ENCODE measurements at regions not wholly inside any gene's neighbourhood (a gene's known extent, or its start where the extent isn't known, plus 50 kb on each side); places are given as distances from the start of the nearest gene placed in this dataset.

- DNase-seq (no peak), ATAC-seq (no peak)
- intact Hi-C loops (cut with micrococcal nuclease), result no loop called here
Measured at GRCh38 chr4:135354876-135355275, 1153.3 kb upstream of the PABPC4L start.

GRCh38 chr4:135353008-135353407, 1151.4 kb upstream of the PABPC4L start:
- ATAC-seq, result no peak
- no peak for DNase-seq
- intact Hi-C loops (cut with micrococcal nuclease), result no loop called here

- ATAC-seq (no peak), DNase-seq (no peak)
- intact Hi-C loops (cut with micrococcal nuclease), result no loop called here
Measured at GRCh38 chr4:135344492-135344891, 1142.9 kb upstream of the PABPC4L start.

GRCh38 chr4:135338181-135338580, 1136.6 kb upstream of the PABPC4L start:
- DNase-seq (no peak), ATAC-seq (no peak)
- intact Hi-C loops (cut with micrococcal nuclease), result no loop called here

GRCh38 chr4:135325264-135325663, 1123.7 kb upstream of the PABPC4L start:
- no peak for ATAC-seq
- no peak for DNase-seq
- intact Hi-C loops (cut with micrococcal nuclease), result no loop called here

GRCh38 chr4:135319685-135320084, 1118.1 kb upstream of the PABPC4L start:
- ATAC-seq, result no peak
- intact Hi-C loops (cut with micrococcal nuclease), result no loop called here
- DNase-seq, result no peak

- DNase-seq, result no peak
- intact Hi-C loops (cut with micrococcal nuclease), result no loop called here
- ATAC-seq, result no peak
Measured at GRCh38 chr4:135316266-135316779, 1114.7 kb upstream of the PABPC4L start.

- ATAC-seq, result no peak
- intact Hi-C loops (cut with micrococcal nuclease), result no loop called here
- DNase-seq, result no peak
Measured at GRCh38 chr4:135290136-135290535, 1088.5 kb upstream of the PABPC4L start.

- intact Hi-C loops (cut with micrococcal nuclease), result no loop called here
- ATAC-seq (no peak), DNase-seq (no peak)
Measured at GRCh38 chr4:135283934-135284333, 1082.3 kb upstream of the PABPC4L start.

- no peak for ATAC-seq
- intact Hi-C loops (cut with micrococcal nuclease), result no loop called here
- DNase-seq, result no peak
Measured at GRCh38 chr4:135282676-135283075, 1081.1 kb upstream of the PABPC4L start.

GRCh38 chr4:135281230-135281629, 1079.6 kb upstream of the PABPC4L start:
- DNase-seq (no peak), ATAC-seq (no peak)
- intact Hi-C loops (cut with micrococcal nuclease), result no loop called here

GRCh38 chr4:135277980-135278315, 1076.4 kb upstream of the PABPC4L start:
- no peak for ATAC-seq
- intact Hi-C loops (cut with micrococcal nuclease), result no loop called here
- no peak for DNase-seq

GRCh38 chr4:135277068-135277979, 1075.7 kb upstream of the PABPC4L start:
- DNase-seq (no peak), ATAC-seq (no peak)
- intact Hi-C loops (cut with micrococcal nuclease), result no loop called here

- ATAC-seq (no peak), DNase-seq (no peak)
- intact Hi-C loops (cut with micrococcal nuclease), result no loop called here
Measured at GRCh38 chr4:135274416-135274815, 1072.8 kb upstream of the PABPC4L start.

GRCh38 chr4:135269125-135269890, 1067.7 kb upstream of the PABPC4L start:
- intact Hi-C loops (cut with micrococcal nuclease), result no loop called here
- DNase-seq, result no peak
- ATAC-seq, result no peak

GRCh38 chr4:135268369-135268768, 1066.8 kb upstream of the PABPC4L start:
- ATAC-seq (no peak), DNase-seq (no peak)
- intact Hi-C loops (cut with micrococcal nuclease), result no loop called here

- intact Hi-C loops (cut with micrococcal nuclease), result no loop called here
- ATAC-seq, result no peak
- DNase-seq, result no peak
Measured at GRCh38 chr4:135267148-135267865, 1065.7 kb upstream of the PABPC4L start.

- ATAC-seq, result no peak
- intact Hi-C loops (cut with micrococcal nuclease), result no loop called here
- DNase-seq, result no peak
Measured at GRCh38 chr4:135256111-135256510, 1054.5 kb upstream of the PABPC4L start.

- no peak for ATAC-seq
- intact Hi-C loops (cut with micrococcal nuclease), result no loop called here
- no peak for DNase-seq
Measured at GRCh38 chr4:135250040-135250439, 1048.5 kb upstream of the PABPC4L start.

- intact Hi-C loops (cut with micrococcal nuclease), result no loop called here
- ATAC-seq, result no peak
- DNase-seq, result no peak
Measured at GRCh38 chr4:135249024-135249423, 1047.4 kb upstream of the PABPC4L start.

Data from left ventricle myocardium superior (tissue), 1 donor.